Heart left ventricle (tissue), 16 donors: ENCODE measurements at regions not wholly inside any gene's neighbourhood (a gene's known extent, or its start where the extent isn't known, plus 50 kb on each side); places are given as distances from the start of the nearest gene placed in this dataset.

Experiments
- ATAC-seq, 4 donors: fragments of 200-7000 bp; cut with Tn5 transposase; one replicate each; pipeline ENCODE4 v1.9.1; 2020 to 2022; ENCODE audit warnings: moderate library complexity in 4 of 4, mild to moderate bottlenecking in 3 of 4, moderate number of reproducible peaks in 1 of 4
- DNase-seq, 5 donors: peaks; one replicate each; pipeline ENCODE4 v3.0.0-alpha.2; 2020
- H3K27ac ChIP-seq, 12 donors: fragments of 200-600 bp; sonication (generic) in 4 of 12; one replicate each; pipeline versions ENCODE4 v1.5.0 to v1.8.0; 2016 to 2022; ENCODE audit warnings: mild to moderate bottlenecking in 2 of 12
- H3K27me3 ChIP-seq, 9 donors: fragments of 200-600 bp; sonication (generic) in 2 of 9; one replicate each; pipeline versions ENCODE4 v1.5.1 to v1.8.0; 2016 to 2022; ENCODE audit warnings: mild to moderate bottlenecking in 3 of 9
- H3K36me3 ChIP-seq, 9 donors: fragments of 200-600 bp; sonication (generic) in 2 of 9; one replicate each; pipeline versions ENCODE4 v1.5.0 to v1.8.0; 2018 to 2022; ENCODE audit warnings: mild to moderate bottlenecking in 2 of 9
- H3K4me1 ChIP-seq, 12 donors: fragments of 200-600 bp; sonication (generic) in 4 of 12; one replicate each; pipeline versions ENCODE4 v1.5.0 to v1.8.0; 2016 to 2022; ENCODE audit warnings: mild to moderate bottlenecking in 3 of 12
- H3K4me3 ChIP-seq, 12 donors: fragments of 200-600 bp; sonication (generic) in 4 of 12; one replicate each; pipeline versions ENCODE4 v1.5.0 to v1.8.0; 2017 to 2022; ENCODE audit warnings: mild to moderate bottlenecking in 9 of 12, moderate library complexity in 4 of 12
- H3K9me3 ChIP-seq, 12 donors: fragments of 200-600 bp; sonication (generic) in 4 of 12; one replicate each; pipeline versions ENCODE4 v1.5.0 to v1.8.0; 2016 to 2022; ENCODE audit warnings: mild to moderate bottlenecking in 1 of 12
- POLR2A ChIP-seq, 2 donors: fragments of 450-650 bp; IDR thresholded peaks; one replicate each; pipeline ENCODE4 v1.6.1; 2017; ENCODE audit warnings: antibody characterized with exemption in 2 of 2, mild to moderate bottlenecking in 2 of 2, moderate library complexity in 2 of 2
- WGBS, 4 donors: extraction: QIAGEN DNeasy Blood & Tissue Kit in 2 of 4; methylation state at CpG; one replicate each; pipeline versions ENCODE4 v1.1.5 to v1.1.7; 2013 to 2018; 5-methylcytosine and 5-hydroxymethylcytosine counted together
- intact Hi-C, 10 donors: fragments of 100-400 bp; cut with DNase I; formaldehyde crosslinking; loops; one replicate each; pipeline versions ENCODE4 v1.11.1 to v1.14.2; 2022
- TF ChIP-seq, protein P1 (sequence below), 12 donors: fragments of 200-600 bp; sonication (generic) in 4 of 12; IDR thresholded peaks; one replicate each; pipeline versions ENCODE4 v1.5.0 to v1.8.0; 2018 to 2022; ENCODE audit warnings: antibody characterized with exemption in 12 of 12, mild to moderate bottlenecking in 5 of 12
- donor health status: ischemic (EF 13 %, LVEDD 7.1; RV severe dilation, severe dysfunction).
- donor health status: healthy with polysubstance abuse.
- donor health status: DM: no; HTN: yes; CAD: no.
- donor health status: DM: no; HTN: no; CAD: no.
- donor health status: ischemic (EF 25% LVEDD 6.9; RV normal size, moderate dysfunction).
- donor health status: ischemic (EF 25% LVEDD 5.7; RV mildly dilated, moderate dysfunction).
- donor health status: healthy.
- donor health status: DM: yes; HTN: yes; CAD: no.
- donor health status: ischemic (EF 35%, LVEDD 5.7; RV mildly dilated, moderate dysfunction).
- donor health status: nonischemic (EF 11% LVEDD 7.7; RV severe dilation, severe dysfunction).
- donor health status: DM: yes; HTN: yes; CAD: no.
- donor health status: PGD.
- donor health status: ischemic (EF 29% LVEDD 5.4; RV normal size, mild dysfunction).
- donor health status: nonischemic (EF 23%, LVEDD 6.1; RV moderate dilation, normal function).

DNA sequence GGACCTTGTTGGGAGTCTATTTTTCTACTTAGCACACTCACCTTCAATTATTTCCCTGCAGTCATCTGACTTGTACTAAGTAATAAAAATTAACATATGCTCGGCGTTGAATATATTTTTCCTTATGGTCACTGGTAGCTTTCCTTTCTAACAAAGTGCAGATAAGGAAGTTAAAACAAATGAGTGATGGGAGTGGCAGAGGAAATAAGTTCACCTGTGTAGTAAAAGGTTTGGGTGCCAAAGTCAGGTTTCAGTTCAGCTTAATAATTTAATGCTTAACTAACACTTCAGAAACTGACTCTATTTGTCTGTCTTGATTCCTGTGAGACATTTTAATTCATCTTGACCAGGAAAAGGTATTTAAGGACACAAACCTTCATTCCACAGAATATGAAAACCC is 184.4 kb downstream of the PCDH7 start:
- TF ChIP-seq, protein P1, sequence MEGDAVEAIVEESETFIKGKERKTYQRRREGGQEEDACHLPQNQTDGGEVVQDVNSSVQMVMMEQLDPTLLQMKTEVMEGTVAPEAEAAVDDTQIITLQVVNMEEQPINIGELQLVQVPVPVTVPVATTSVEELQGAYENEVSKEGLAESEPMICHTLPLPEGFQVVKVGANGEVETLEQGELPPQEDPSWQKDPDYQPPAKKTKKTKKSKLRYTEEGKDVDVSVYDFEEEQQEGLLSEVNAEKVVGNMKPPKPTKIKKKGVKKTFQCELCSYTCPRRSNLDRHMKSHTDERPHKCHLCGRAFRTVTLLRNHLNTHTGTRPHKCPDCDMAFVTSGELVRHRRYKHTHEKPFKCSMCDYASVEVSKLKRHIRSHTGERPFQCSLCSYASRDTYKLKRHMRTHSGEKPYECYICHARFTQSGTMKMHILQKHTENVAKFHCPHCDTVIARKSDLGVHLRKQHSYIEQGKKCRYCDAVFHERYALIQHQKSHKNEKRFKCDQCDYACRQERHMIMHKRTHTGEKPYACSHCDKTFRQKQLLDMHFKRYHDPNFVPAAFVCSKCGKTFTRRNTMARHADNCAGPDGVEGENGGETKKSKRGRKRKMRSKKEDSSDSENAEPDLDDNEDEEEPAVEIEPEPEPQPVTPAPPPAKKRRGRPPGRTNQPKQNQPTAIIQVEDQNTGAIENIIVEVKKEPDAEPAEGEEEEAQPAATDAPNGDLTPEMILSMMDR (IDR thresholded peaks at IDR 0.05), result no peak
- no peak for TF ChIP-seq POLR2A (IDR thresholded peaks at IDR 0.05)
- Histone ChIP-seq H3K9me3 (no peaks in the 10 kb centered on the region), H3K4me1 (no peaks in the 10 kb centered on the region), H3K27ac (no peak overlapping the region), H3K4me3 (no peak overlapping the region), H3K36me3 (no peaks in the 10 kb centered on the region), H3K27me3 (no peaks in the 10 kb centered on the region)
- whole genome bisulfite sequencing, 4 donors, result 76 to 85% (median 83%) methylated on average over 2 of the region's 2 CpGs
- intact Hi-C loops, result no loop called here
- ATAC-seq (no peak), DNase-seq (no peak)

DNA sequence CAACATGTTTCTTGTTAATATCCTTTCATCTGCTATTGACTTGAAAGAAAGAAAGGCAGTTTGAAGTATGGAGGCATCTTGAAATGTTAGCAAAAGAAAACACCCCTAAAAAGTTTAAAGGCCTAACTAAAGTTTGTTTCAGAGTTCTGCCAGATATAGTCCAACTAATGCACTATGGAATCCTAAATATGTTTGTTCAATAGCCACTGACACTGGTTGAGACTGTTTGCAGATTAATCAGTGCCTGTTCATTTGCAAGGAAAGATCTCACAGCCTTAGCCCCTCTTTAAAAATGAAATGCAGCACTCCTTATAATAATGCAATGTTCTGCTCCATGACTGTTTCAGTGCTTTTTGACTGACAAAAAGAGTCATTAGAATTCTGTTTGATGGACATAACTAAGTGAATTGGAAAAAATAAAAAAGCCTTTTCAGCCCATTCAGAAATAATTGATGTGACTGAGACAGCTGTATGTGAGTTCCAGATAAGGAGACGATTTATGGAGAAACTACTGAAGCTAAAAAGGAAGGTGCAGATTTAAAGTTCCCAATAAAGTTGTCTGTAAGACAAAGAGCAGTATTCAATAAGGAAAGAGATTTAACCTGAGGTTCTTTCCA is 192.0 kb downstream of the PCDH7 start:
- TF ChIP-seq, protein P1 (IDR thresholded peaks at IDR 0.05), result no peak
- TF ChIP-seq POLR2A (IDR thresholded peaks at IDR 0.05), result no peak
- H3K4me1 ChIP-seq, result no peaks in the 10 kb centered on the region
- no peak for DNase-seq

DNA sequence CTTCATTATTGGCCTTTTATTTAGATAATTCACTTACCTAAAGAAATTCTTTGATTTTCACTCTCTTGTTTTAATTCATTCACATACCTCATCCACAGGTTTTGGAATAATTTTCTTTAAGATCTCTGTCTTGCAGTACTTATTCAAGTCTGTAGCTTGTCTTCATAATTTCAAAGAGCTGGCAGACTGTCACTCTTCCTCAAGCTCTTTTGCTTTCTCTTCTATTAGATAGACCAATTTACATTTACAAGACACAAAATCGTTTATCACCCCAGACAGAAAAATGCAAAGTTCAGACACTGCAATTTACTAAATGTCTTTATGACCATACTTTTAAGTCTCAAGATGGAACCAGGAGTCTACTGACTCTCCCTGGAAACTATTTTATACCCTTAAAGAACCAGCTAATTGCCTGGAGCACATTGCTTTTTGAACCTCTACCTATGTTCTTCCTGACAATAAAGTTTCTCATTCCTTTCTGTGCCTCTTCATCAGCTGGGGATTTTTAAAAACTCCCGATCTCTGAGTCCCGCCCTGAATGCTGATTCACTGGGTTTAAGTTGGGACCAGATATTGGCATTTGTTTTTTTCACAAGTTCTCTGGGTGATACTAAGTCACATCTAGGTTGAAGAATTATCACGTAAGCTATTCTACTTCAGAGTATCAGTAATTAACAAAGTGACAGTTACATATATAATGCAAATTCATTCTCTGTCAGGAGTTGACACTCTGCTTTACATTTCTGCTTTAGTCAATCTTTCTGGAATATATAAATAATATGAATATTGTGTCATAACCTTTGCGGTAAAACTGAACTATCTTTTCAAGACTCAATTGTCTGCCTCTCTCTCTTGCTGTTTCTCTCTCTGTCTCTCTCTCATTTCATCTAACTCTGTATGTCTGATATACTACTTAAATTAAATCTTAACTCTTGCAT is 196.4 kb downstream of the PCDH7 start:
- Histone ChIP-seq H3K27ac (no peak overlapping the region), H3K4me3 (no peak overlapping the region), H3K9me3 (no peaks in the 10 kb centered on the region), H3K36me3 (peaks cover 0 to 13% (median 0%) of the 10 kb centered on the region in 9 donors), H3K4me1 (peaks cover 0 to 4% (median 0%) of the 10 kb centered on the region in 12 donors), H3K27me3 (no peaks in the 10 kb centered on the region)
- no peak for ATAC-seq
- intact Hi-C loops, result no loop called here
- 86 to 87% (median 87%) methylated on average over 5 of the region's 5 CpGs for WGBS, 4 donors
- TF ChIP-seq, protein P1 (IDR thresholded peaks at IDR 0.05), result no peak
- TF ChIP-seq POLR2A (IDR thresholded peaks at IDR 0.05), result no peak
- no peak for DNase-seq

More for the DNA sequence above, 192.0 kb downstream of the PCDH7 start:
- ATAC-seq, result no peak
- intact Hi-C loops, result no loop called here
- no peaks in the 10 kb centered on the region for H3K27me3 ChIP-seq
- peaks cover 0 to 5% (median 0%) of the 10 kb centered on the region in 12 donors for H3K9me3 ChIP-seq
- no peak overlapping the region for H3K27ac ChIP-seq
- 7 to 30% (median 10%) methylated on average over 1 of the region's 1 CpG for WGBS, 4 donors
- H3K36me3 ChIP-seq, result no peaks in the 10 kb centered on the region
- no peak overlapping the region for H3K4me3 ChIP-seq

DNA sequence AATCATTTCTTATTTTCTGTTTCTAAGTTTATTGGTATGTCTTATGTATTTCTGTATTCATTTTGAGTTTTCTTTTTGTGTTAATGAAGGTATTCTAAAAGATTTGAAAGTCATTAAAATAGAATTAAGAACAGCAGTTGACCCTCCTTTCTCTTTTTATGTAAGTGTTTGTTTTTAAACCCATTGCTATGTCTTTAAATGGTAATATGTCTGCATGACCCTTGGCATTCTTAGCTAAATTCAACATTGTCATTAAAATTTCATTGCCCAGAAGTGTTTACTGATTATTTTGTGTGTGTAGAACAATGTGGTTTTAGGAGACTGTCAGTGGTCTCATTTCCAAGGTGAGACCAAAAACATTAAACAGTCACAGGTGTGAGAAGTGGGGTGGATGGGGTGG is 197.8 kb downstream of the PCDH7 start:
- no peaks in the 10 kb centered on the region for H3K27me3 ChIP-seq
- H3K36me3 ChIP-seq, result peaks cover 0 to 13% (median 0%) of the 10 kb centered on the region in 9 donors
- intact Hi-C loops, result no loop called here
- no peak overlapping the region for H3K4me3 ChIP-seq
- H3K27ac ChIP-seq, result no peak overlapping the region
- H3K4me1 ChIP-seq, result peaks cover 0 to 4% (median 0%) of the 10 kb centered on the region in 12 donors
- no peak for DNase-seq
- ATAC-seq, result no peak
- TF ChIP-seq, protein P1 (IDR thresholded peaks at IDR 0.05), result no peak
- no peak for TF ChIP-seq POLR2A (IDR thresholded peaks at IDR 0.05)
- no peaks in the 10 kb centered on the region for H3K9me3 ChIP-seq
